HG02759 (cell line): ENCODE measurements at regions not wholly inside any gene's neighbourhood (a gene's known extent, or its start where the extent isn't known, plus 50 kb on each side); places are given as distances from the start of the nearest gene placed in this dataset.
A peak's percentile ranks its signal among the peaks of the same experiment; 100 is the strongest.
"Not testable (repeated sequence)": the region's sequence is repeated elsewhere in the genome, so short reads cannot be mapped to it uniquely, and the experiment has no call there.

Experiments
- ATAC-seq: cut with Tn5 transposase; IDR thresholded peaks from one replicate; pipeline ENCODE4 v1.9.1; 2021; ENCODE audit warnings: mild to moderate bottlenecking, moderate library complexity; ENCODE audit not compliant: unreplicated experiment

DNA sequence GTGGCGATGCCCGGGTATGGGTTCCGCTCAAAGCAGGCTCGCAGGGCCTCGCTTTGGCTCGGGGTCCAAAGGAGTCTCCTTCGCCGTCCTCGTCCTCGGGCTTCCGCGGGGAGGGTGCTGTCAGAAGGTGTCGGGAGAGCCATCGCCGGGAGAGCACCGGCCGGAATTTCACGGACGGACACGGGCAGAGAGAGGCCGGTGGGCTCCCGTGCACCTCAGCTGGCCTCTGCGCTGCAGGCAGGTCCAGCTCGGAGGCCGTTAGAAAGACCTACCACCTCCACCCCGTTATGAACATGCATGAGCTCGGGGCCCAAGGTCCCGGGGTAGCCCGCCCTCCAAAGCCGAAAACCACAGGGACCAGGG, 1846.0 kb upstream of the DEFB115 start:
- not testable (repeated sequence) for ATAC-seq

DNA sequence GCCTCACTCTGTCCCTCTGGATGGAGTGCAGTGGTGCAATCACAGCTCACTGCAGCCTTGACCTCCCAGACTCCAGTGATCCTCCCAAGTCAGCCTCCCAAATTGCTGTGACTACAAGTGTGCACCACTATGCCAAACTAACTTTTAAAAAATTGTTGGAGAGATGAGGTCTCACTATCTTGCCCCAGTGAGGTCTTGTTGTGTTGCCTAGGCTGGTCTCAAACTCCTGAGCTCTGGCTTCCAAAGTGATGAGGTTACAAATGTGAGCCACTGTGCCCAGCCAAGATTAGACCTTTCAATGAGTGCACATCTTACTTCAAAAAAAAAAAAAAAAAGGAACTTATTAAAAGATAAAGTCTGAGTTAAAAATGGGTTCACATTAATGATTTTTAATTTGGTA, 1838.1 kb upstream of the DEFB115 start:
- ATAC-seq = no peak

DNA sequence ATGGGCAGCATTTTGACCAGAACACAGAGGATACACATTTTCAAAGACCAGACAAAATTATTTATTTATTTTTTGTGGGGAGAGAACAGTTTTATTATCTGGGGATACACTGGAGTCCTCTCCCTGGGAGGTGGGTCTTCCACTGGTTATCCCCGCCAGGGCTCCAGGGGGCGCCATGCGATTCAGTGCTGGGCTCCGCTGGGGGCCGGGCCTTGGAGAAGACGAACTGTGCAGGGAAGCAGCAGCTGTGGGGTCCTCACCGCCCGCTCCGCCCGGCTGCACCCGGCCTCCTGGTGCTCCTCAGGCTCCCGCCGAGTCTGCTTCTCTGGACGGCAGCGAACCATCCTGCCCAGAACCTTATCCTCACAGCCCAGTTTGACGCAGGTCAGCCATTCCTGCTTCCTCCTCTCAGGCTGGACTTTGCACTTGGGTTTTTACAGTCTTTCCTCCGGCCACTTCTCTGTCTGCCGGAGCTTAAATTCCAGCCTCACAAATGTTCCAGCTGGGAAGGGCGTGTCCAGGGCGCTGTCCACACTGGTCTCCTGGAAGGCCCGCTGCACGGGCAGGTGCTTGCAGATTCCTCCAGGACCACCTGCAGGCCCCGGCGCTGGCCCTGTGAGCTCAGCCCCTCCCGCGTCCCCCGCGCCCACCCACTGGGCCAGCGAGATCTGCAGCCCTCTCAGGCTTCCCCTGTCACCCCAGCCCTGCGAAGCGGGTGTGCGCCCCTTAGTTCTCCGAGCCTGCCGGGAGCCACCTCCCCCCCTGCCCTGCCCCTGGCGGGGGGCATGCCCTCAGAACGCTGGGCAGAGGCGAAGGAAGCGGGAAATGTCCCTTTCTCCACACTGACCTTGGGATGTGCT, 1830.0 kb upstream of the DEFB115 start:
- ATAC-seq = no peak

DNA sequence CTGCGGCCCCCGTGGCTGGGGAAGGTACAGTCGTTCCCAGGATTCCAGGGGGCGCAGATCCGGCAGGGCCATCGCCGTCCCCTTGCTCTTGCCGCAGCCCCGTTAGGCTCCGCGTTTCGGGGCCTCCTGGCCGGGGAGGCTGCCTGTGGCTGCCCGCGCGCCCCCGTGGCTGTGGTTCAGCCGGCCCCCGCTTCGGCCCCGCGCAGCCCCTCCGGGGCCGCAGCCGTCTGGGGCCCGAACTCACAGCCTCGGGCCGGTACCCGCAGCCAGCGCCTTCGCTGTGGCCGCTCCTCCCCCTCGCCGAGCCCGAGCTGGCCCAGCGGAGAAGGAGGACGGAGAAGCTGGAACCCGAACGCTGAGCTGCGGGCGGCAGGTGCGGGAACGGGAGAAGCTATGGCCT, 1826.9 kb upstream of the DEFB115 start:
- no peak for ATAC-seq

DNA sequence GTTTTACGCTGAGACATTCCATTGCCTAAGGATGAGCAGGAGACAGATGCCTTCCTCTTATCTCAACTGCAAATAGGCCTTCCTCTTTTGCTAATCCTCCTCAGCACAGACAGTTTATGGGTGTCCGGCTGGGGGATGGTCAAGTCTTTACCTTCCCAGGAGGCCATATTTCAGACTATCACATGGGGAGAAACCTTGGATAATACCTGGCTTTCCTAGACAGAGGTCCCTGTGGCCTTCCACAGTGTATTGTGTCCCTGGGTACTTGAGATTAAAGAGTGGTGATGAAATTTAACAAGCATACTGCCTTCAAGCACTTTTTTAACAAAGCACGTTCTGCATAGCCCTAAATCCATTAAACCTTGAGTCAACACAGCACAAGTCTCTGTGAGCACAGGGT, 1816.7 kb upstream of the DEFB115 start:
- not testable (repeated sequence) for ATAC-seq

DNA sequence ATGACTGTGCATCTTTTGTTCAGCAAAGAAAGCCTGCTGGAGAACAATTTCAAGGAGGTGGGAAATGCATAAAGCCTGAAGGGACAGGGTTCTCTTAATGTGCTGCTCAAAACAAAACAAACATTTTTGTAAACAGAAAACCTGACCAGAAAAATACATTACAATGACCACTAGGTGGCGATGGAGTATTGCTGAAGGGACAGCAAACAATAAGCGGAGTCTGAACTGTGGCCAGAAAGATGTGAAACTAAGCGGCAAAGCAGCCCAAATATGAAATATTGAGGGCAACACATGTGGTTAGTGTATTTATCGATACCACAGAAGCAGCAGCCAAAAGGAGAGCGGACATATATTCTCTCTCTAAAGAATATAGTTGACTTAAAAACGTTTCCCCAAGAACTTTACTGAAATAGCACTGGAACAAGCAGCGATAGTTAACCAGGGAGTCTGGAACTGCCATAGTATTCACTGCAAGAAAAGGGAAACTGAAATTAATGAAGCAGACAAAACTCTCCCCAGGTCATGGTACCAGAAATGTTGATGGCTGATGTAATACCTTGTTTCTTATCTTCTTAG, 1814.2 kb upstream of the DEFB115 start:
- ATAC-seq = peak; percentile 25

DNA sequence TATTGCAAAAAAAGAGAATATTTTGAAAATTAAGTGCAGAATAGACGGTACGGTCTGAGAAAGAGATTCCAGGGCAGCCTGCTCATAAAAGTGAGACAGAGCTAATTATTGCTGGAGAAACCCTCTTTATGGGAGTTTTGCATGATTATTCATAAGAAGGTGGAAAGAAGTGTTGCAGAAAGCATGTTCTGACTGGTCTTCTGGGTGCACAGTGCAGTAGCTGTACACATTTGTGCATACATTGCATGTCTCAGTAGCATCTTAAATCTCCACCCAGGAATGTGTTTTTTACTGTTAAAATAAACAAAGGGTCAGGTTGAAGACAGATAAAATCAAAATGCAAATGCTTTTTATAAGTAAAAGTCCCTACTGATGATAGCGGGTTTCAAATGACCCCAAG, 1813.6 kb upstream of the DEFB115 start:
- ATAC-seq = no peak

DNA sequence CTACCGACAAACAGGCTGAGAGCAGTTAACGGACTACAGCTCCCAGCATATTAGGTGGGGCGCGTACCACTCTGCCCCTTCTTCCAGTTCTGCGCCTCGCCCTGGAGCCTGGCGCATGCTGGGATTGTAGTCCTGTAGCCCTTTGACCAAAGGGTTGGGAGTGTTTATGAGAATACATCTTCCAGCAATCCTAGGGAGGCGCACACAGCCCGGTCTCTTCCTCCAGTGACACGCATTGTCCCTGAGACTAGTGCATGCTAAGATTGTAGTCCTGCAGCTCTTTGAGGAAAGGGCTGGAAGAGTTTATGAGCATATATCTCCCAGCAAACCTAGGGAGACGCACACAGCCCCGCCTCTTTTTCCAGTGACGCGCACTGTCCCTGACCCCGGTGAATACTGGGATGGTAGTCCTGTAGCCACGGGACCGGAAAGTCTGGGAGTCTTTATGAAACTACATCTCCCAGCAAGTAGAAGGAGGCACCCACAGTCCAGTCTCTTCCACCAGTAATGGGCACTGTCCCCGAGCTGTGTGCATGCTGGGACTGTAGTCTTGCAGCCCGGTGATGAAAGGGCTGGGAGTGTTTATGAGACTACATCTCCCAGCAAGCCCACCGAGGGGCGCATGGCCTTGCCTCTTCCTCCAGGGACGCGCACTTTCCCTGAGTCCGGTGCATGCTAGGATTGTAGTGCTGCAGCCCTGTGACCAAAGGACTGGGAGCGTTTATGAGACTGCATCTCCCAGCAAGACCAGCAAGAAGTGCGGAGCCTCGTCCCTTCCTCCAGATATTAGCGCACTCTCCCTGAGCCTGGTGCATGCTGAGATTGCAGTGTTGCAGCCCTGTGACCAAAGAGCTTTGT, 1812.2 kb upstream of the DEFB115 start:
- peak; percentile 96 for ATAC-seq

DNA sequence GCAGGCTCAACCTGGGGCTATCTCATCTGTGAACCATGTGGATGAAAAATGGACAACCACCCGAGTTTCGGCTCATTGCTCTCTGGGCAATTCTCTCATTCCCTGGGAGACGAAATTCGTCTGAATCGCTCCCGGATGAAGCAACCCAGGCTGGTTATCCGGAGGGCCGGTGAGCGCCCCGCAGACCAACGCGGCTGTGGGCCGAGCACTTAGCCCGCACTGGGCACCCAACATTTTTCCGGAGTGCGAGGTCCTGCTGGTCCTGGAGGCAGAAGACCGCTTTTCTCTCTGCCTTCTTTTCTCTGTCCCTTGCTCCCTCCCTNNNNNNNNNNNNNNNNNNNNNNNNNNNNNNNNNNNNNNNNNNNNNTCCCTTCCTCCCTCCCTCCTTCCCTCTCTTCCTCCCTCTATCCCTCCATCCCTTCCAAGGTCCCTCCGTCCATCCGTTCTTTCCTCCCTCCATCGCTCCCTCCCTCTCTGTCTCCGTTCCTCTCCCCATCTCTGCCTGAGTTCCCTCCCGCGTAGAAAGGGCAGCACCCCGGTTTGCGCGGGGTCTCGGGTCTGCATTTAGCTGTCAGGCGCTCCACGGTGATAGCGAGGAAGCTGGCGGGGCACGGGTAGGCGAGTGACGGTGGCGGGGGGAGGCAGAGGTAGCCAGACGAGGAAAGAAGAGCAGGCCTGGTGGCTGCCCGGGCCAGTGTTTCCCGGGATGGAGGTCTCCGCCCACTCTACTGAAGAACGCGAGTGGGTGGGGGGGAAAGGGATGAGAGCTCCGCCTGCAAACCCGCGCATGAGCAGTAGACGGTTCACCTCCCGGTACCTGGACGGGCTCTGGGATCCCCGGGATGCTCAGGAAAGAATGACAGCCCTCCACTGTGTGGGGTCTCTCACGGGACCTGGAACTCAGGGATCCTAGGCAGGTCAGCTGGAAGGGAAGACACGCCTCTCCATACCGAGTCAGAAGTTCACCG, 1809.7 kb upstream of the DEFB115 start:
- ATAC-seq = not testable (repeated sequence)

DNA sequence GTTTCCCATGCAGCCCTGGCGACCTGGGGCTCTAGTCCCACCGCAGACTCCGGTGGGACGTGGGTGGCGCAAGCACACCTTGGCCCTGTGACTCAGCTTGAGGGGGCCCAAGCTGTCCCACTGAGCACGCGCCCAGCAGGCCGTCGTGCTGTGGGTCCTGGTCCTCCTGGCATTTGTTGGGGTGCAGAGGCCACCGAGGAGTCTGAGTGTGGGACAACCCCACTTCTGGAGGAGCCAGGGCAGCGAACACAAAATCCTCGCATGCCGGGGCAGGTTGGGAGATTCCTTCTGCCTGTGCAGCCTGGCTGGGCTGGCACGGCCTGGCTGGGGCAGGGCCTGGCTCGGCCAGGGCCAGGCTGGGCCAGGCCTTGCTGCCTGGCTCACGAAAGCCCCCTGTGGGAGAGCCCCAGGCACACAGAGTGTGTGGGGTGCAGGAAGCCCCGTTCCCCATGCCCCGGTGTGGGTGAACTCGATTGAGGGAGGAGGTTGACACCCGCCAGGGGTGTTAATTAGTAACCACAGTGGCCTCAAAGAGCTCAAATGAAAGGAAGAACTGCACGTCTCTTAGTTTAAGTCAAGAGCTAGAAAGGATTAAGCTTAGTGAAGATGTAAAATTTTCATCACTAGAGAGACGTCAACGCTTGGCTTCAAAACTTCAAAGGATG, 1808.5 kb upstream of the DEFB115 start:
- no peak for ATAC-seq

DNA sequence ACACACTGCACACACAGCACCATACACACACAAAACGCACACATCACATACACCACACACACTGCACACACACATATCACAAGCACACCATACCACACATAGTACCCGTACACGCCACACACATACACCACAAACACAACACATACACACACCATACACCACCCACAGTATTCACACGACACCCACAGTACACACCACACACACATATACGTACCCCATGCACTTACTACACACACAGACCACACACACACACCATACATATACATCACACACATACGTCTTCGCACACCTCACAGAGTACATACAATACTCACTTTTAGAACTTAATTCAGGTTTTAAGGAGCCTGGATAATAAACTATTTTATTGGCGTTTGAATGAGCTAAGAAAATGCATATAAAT, 1805.3 kb upstream of the DEFB115 start:
- no peak for ATAC-seq

DNA sequence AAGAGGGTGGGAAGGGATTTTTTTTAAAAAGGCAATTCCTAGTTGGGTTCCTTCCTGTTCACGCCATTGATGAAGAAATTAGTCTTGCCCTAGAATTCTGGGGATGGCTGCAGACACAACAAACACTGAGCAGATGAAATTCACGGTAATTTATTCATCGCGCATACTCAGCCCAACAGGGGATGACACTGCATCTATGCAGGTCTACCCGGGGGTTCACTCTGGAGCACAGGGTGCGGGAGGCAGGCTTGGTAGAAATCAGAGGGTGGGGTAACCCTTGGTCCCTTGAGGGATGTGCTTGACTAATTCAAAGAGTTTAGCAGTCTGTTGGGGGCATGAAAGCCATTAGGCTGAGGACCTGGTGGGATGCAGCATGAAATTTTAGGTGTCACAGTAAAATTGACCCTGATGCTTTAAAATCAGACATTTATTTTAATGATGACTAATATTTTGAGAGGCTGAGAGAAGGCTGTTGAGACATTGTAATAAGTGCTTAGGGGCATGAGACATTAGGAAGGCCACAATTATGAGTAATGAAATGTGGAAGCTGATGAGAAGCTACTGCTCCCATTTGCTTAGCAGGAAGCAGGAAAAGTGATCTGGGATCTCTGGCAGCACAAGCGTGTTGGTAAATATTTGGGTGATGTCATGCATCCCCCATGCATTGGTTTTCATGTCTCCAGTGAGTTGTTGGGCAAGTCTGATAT, 1800.3 kb upstream of the DEFB115 start:
- not testable (repeated sequence) for ATAC-seq

DNA sequence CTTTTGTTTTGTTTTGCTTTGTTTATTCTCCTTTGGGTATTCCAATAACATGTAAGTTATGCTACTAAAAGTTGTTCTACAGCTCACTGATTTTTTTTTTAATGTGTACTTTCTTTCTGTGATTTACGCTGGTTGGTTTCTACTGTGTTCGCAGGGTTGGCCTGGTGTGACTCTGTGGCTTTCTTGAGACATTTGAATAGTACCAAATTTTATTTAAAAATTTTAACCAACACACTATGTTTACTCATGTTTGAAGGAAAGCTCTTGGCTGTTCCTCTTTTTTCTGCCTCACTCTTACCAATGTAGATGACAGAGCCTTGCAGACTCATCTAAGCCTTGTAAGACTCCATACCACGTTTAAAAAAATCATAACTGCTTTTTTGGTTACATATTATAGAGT, 1784.9 kb upstream of the DEFB115 start:
- ATAC-seq = no peak

DNA sequence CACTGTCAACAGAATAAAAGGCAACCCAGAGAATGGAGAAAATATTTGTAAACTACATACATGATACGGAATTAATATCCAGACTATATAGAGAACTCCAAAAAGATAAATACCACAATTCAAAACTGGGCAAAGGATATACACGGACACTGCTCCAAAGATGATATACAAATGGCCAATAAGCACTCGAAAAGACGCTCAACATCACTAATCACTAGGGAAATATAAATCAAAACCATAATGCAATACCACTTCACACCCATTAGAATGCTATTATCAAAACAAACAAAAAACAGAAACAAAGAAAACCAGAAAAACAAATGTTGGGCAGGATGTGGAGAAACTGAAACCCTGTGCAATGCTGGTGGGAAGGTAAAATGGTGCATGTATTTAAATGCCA, 1764.6 kb upstream of the DEFB115 start:
- not testable (repeated sequence) for ATAC-seq

DNA sequence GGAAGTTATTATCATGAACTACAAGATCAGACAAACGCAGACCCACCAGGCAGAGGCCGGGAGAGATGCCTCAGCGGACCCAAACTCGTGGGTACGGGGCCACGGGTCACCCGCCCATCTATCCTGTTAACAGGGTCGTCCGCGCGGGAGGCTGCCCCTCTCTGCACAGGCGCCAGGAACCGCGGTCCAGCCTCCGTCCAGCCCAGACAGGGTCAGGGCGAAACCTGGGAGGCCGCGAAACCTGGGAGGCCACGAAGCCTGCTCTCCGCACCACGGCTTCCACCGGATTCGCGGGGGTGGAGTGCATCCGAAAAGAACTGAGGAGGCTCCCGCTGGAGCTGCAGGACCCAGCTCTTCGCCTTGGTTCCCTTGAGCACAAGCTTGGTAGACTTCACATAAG, 1760.7 kb upstream of the DEFB115 start:
- ATAC-seq = peak; percentile 23

DNA sequence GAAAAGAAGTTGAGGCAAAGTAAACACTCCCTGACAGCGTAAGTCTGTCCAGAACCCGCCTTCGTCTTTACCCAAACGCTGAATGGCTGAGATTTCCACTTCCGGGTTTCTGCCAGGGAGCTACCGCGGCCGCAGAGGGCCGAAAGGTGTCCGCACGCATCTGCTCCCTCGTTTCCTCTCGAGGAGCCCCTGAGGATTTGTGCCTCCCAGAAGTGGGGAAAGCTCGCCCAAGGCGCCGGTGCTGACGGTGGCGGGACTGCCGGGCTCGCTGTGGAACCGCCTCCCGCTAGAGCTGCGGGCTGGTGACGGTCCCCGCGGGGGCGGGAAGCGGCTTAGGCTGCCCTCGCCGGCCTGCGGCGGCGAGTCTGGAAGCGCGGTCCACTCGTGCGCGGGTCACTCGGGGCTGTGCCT, 1760.2 kb upstream of the DEFB115 start:
- ATAC-seq = peak; percentile 90

DNA sequence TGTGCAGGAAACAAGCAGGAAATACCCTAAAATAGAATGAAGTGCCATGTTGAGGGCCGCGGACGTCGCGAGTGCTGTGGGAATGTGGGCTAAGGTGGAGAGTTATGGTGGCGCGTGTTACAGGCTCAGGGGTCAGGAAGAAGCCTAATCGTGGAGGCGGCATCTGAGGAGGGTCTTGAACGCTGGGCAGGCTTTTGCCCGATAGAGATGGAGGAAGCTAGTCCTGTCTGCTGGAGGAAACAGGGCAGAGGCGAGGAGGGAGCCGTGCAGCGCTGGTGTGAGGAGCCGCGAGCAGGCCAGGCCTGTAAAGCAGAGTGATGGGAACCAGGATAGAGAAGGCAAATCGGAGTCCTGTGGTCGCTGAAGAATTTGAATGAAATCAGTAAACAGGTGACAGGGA, 1759.8 kb upstream of the DEFB115 start:
- ATAC-seq = not testable (repeated sequence)

DNA sequence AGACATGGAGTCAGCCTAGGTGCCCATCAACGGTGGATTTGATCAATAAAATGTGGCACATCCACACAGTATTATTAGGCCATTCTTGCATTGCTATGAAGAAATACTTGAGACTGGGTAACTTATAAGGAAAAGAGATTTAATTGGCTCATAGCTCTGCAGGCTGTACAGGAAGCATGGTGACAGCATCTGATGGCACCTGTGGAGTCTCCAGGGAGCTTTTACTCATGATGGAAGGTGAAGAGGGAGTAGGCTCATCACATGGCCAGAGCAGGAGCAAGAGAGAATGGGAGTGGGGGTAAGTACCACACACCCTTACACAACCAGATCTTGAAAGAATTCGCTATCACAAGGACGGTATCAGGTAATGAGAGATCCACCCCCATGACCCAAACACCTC, 1756.7 kb upstream of the DEFB115 start:
- ATAC-seq = not testable (repeated sequence)

DNA sequence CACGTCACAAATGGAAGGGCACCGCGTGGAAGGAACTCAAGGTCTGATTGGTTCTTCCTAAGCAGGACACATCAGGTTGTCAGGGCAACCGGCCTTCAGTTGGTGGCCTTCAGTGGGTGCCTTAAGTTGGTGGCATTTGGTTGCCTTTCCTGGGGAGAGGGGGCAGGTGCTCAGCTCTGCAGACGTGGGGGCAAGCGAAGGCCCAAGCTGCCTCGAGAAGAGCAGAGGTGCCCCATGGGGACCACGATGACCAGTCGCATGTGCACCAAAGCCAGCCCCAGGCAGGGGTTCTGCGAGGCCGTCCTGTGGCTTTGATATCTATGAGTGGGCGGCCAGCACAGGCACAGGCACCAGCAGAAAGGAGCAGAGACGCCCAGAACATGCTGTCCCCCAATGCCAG, 1742.8 kb upstream of the DEFB115 start:
- not testable (repeated sequence) for ATAC-seq
